ENCODE measurements at regions not wholly inside any gene's neighbourhood (a gene's known extent, or its start where the extent isn't known, plus 50 kb on each side); places are given as distances from the start of the nearest gene placed in this dataset.

DNA sequence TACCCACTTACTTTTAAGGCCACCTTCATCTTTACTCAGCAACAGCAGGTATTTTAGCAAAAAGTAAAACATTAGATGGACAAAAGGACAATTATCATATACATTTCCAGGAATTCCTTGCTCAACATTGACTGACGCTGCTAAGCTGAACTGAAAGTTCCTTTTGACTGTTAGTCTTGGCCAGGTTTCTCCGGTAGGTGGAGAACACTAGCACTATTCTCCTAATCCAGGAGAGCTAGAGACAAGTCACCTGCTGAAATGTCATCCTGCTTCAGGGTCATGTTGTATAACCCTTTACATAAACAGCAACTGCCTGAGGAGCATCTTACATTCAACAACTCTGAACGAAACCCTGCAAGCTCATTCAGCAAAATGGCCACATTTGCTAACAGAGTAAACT lies 109.0 kb upstream of the ESRRG start:
- DNase-seq, result no peak
- H3K4me1 Mint-ChIP-seq, result no peaks in the 10 kb centered on the region
- H3K36me3 Mint-ChIP-seq (ENCODE audit: low read depth), result no peaks in the 10 kb centered on the region
- no peaks in the 10 kb centered on the region for H3K27me3 Mint-ChIP-seq
- no peaks in the 10 kb centered on the region for H3K9me3 ChIP-seq (ENCODE audit: control insufficient read depth, low read length, poor library complexity, severe bottlenecking)
- no peak overlapping the region for H3K4me3 Mint-ChIP-seq
- ATAC-seq, result no peak
- no peak overlapping the region for H3K27ac Mint-ChIP-seq

DNA sequence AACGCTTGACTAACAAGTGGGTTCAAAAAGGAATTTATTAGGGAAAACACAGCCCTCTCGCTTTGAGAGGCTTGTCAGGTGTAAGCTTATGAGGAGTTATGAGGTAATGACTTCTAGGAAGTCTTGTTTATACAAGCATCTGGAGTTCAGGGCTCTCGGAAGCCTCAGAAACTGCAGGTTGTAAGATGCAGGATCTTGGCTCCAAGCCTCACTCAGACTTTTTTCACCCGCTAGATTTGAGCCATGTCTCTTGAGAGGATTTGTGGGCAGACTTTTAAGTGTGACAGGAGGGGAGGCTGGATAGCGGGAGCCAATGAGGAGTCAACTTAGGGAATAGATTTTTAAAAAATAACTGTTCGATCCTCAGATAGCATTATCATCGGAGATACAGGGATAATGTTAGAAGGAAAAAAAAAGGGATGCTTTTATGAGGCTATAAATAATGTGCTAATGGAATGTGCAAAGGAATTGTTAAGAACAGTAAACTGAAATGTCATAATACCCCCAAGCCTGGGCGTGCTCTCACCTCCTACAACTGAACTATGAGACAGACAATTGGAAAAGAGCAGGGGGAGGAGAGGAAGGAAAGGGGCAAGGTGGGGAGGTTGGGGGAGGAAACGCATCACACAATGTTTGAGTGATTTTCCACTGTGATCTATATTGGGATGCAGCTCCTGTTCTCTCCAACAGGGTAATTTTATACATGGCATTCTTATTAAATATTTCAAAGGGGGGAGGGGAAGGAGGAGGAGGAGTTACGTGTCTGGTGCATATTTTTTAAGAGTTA lies 107.4 kb upstream of the ESRRG start:
- H3K9me3 ChIP-seq (ENCODE audit: control insufficient read depth, low read length, poor library complexity, severe bottlenecking), result no peaks in the 10 kb centered on the region
- Mint-ChIP-seq H3K27ac (no peak overlapping the region), H3K4me1 (no peaks in the 10 kb centered on the region), H3K4me3 (no peak overlapping the region), H3K36me3 (ENCODE audit: low read depth) (no peaks in the 10 kb centered on the region), H3K27me3 (no peaks in the 10 kb centered on the region)
- no peak for ATAC-seq
- no peak for DNase-seq

DNA sequence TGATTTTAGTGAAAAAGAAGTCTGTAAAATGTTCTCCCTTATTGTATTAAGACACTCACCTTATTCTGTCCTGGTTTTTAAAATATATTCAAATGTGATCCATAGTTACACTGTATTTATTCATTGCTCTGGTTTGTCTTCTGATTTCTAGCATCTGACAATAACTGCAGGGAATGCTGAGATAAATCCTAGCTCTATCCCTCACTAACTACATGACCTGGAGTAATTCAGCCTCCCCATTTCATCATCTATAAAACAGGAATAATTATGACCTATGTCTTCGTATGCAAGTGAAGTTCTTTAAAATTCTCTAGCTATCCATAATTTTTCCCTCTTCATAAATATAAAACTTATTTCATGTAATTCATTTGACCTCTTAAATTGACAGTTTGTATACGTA lies 104.0 kb upstream of the ESRRG start:
- H3K9me3 ChIP-seq (ENCODE audit: control insufficient read depth, low read length, poor library complexity, severe bottlenecking), result no peaks in the 10 kb centered on the region
- no peak overlapping the region for H3K27ac Mint-ChIP-seq

GRCh38 chr1:216826646-216827045 lies 103.4 kb upstream of the ESRRG start:
- Mint-ChIP-seq H3K27me3 (no peaks in the 10 kb centered on the region), H3K4me3 (no peak overlapping the region), H3K36me3 (ENCODE audit: low read depth) (no peaks in the 10 kb centered on the region), H3K27ac (no peak overlapping the region), H3K4me1 (no peaks in the 10 kb centered on the region)
- no peak for ATAC-seq
- no peaks in the 10 kb centered on the region for H3K9me3 ChIP-seq (ENCODE audit: control insufficient read depth, low read length, poor library complexity, severe bottlenecking)
- DNase-seq, result no peak

More for the DNA sequence above, 104.0 kb upstream of the ESRRG start:
- Mint-ChIP-seq H3K4me1 (no peaks in the 10 kb centered on the region), H3K27me3 (no peaks in the 10 kb centered on the region), H3K4me3 (no peak overlapping the region), H3K36me3 (ENCODE audit: low read depth) (no peaks in the 10 kb centered on the region)
- ATAC-seq (no peak), DNase-seq (no peak)

DNA sequence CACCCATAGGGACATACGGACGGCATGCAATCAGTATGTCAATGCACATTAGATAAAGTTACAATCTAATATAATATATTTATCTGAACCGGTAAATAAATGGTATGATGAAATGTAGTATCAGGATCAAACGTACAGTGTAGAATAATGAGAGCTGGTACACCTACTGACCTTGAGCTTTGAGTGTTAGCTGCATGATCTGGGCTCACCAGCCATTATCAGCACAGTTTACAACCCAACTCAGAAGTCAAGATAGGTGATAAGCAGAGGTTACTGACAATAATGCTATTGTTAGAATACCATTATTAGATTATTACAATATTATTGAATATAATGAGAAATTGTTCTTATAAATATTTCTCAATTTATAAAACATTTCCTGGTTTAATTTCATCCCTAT lies 103.0 kb upstream of the ESRRG start:
- ATAC-seq, result no peak

DNA sequence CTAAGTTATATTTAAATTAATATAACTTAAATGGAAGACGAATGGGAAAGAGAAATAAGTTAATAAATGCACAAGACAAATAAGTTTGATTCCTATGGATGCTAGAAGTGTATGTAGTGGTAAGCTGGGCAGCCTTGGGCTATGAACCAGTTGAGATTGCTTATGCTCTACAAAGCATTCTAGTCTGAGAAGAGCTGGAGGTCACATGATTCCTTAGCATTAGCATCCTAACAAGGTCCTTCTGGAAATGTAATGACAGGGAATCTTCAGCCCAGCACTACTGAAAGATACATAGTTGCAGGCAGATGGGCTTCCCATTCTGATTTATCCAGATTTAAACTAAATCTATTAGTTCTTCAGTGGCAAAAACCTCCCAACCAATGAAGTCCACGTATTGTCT lies 102.3 kb upstream of the ESRRG start:
- no peak for DNase-seq

More for the DNA sequence above, 103.0 kb upstream of the ESRRG start:
- Mint-ChIP-seq H3K36me3 (ENCODE audit: low read depth) (no peaks in the 10 kb centered on the region), H3K4me1 (no peaks in the 10 kb centered on the region), H3K27me3 (no peaks in the 10 kb centered on the region), H3K4me3 (no peak overlapping the region), H3K27ac (no peak overlapping the region)
- DNase-seq, result no peak
- no peaks in the 10 kb centered on the region for H3K9me3 ChIP-seq (ENCODE audit: control insufficient read depth, low read length, poor library complexity, severe bottlenecking)

DNA sequence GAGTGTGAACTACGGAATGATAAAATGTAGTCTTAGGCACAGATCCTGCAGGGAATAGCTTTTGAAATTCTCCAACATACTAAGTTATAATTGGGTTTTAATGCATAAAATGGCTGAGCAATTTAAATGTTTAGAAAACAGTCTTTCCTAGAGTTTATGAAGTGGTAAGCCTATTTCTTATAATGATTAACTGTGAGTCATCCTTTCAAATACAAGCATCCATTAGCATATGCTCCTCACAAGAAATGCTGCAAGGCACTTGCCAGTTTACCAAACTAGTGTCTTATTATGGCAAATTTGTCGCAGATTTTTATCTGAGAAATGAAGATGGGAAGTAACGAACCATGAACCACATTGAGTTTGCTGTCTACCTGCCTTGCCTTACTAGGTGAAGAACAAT lies 101.3 kb upstream of the ESRRG start:
- no peak overlapping the region for H3K27ac Mint-ChIP-seq
- DNase-seq (no peak), ATAC-seq (no peak)
- H3K27me3 Mint-ChIP-seq, result no peaks in the 10 kb centered on the region
- H3K9me3 ChIP-seq (ENCODE audit: control insufficient read depth, low read length, poor library complexity, severe bottlenecking), result no peaks in the 10 kb centered on the region
- no peak overlapping the region for H3K4me3 Mint-ChIP-seq
- H3K36me3 Mint-ChIP-seq (ENCODE audit: low read depth), result no peaks in the 10 kb centered on the region
- no peaks in the 10 kb centered on the region for H3K4me1 Mint-ChIP-seq

More for the DNA sequence above, 102.3 kb upstream of the ESRRG start:
- H3K27me3 Mint-ChIP-seq, result no peaks in the 10 kb centered on the region
- no peaks in the 10 kb centered on the region for H3K9me3 ChIP-seq (ENCODE audit: control insufficient read depth, low read length, poor library complexity, severe bottlenecking)
- no peak overlapping the region for H3K27ac Mint-ChIP-seq
- no peaks in the 10 kb centered on the region for H3K4me1 Mint-ChIP-seq
- H3K4me3 Mint-ChIP-seq, result no peak overlapping the region
- H3K36me3 Mint-ChIP-seq (ENCODE audit: low read depth), result no peaks in the 10 kb centered on the region
- ATAC-seq, result no peak

DNA sequence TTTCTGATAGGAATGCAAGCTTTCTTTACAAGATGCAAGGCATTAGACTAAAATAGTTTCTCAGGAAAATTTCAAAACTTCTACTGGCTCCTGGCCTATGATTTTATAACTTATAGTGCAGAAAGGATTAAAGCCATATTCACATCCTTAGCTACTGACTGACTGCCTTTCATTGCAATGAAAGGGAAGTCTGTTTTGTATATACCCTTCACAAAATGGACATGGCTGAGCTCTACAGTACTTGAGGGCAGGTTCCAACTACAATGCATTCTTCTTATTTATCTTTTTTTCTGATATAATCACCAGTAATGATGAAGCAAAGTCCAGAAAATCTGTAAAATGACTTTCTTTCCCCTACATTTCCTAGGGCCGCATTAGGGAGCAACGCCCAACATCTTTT lies 100.5 kb upstream of the ESRRG start:
- DNase-seq (no peak), ATAC-seq (no peak)
- Mint-ChIP-seq H3K4me3 (no peak overlapping the region), H3K27ac (no peak overlapping the region), H3K27me3 (no peaks in the 10 kb centered on the region), H3K4me1 (no peaks in the 10 kb centered on the region), H3K36me3 (ENCODE audit: low read depth) (no peaks in the 10 kb centered on the region)
- H3K9me3 ChIP-seq (ENCODE audit: control insufficient read depth, low read length, poor library complexity, severe bottlenecking), result no peaks in the 10 kb centered on the region

DNA sequence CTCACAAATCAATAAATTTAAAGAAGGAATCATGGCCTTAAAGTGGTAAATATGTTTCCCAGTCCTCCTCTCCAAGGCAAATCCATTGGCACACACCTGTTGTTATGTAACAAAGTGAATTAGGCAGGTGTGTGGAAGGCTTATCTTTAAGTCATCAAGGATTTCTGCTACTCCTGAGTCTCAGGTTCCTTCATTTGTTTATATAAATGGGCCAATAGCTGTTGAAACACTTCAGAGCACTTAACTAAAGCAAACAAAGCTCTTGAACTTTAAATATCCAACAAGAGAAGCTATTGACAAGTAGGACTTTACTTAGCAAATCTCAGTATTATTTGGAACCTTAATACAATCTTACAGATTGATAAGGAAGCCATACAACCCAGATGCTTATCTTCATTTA lies 99.3 kb upstream of the ESRRG start:
- Mint-ChIP-seq H3K36me3 (ENCODE audit: low read depth) (no peaks in the 10 kb centered on the region), H3K4me3 (no peak overlapping the region), H3K4me1 (no peaks in the 10 kb centered on the region), H3K27ac (no peak overlapping the region), H3K27me3 (no peaks in the 10 kb centered on the region)
- ATAC-seq (no peak), DNase-seq (no peak)
- H3K9me3 ChIP-seq (ENCODE audit: control insufficient read depth, low read length, poor library complexity, severe bottlenecking), result no peaks in the 10 kb centered on the region

DNA sequence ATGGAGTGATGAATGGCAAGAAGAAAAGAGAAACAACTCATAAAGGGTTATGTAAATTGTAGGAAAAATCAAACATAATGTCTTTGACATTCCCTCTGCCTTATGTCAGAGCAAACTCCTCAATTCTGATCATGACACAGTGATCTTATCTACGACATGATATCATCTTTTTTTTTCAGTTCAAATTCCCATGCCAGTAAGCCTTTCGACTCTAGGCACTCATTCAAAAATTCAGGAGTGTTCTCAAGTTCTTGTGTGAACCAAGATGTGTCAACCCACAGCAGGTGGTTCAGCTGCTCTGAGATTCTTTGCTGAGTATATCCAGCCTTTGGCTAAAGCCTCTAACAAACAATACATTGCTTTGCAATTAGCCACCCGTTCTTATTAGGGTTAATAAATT lies 97.1 kb upstream of the ESRRG start:
- H3K9me3 ChIP-seq (ENCODE audit: control insufficient read depth, low read length, poor library complexity, severe bottlenecking), result no peaks in the 10 kb centered on the region
- no peaks in the 10 kb centered on the region for H3K27me3 Mint-ChIP-seq
- DNase-seq, result no peak
- no peak overlapping the region for H3K4me3 Mint-ChIP-seq
- H3K4me1 Mint-ChIP-seq, result no peaks in the 10 kb centered on the region
- H3K27ac Mint-ChIP-seq, result no peak overlapping the region
- no peak for ATAC-seq
- H3K36me3 Mint-ChIP-seq (ENCODE audit: low read depth), result no peaks in the 10 kb centered on the region

GRCh38 chr1:216818284-216818683 lies 95.1 kb upstream of the ESRRG start:
- no peak for ATAC-seq
- Mint-ChIP-seq H3K4me1 (no peaks in the 10 kb centered on the region), H3K27ac (no peak overlapping the region), H3K36me3 (ENCODE audit: low read depth) (no peaks in the 10 kb centered on the region), H3K4me3 (no peak overlapping the region), H3K27me3 (no peaks in the 10 kb centered on the region)
- no peak for DNase-seq
- H3K9me3 ChIP-seq (ENCODE audit: control insufficient read depth, low read length, poor library complexity, severe bottlenecking), result no peaks in the 10 kb centered on the region

- Mint-ChIP-seq H3K27ac (no peak overlapping the region), H3K27me3 (no peaks in the 10 kb centered on the region), H3K4me1 (no peaks in the 10 kb centered on the region), H3K36me3 (ENCODE audit: low read depth) (no peaks in the 10 kb centered on the region), H3K4me3 (no peak overlapping the region)
- DNase-seq, result no peak
- no peaks in the 10 kb centered on the region for H3K9me3 ChIP-seq (ENCODE audit: control insufficient read depth, low read length, poor library complexity, severe bottlenecking)
- no peak for ATAC-seq
Observed at GRCh38 chr1:216815260-216816131, 92.3 kb upstream of the ESRRG start.

- Mint-ChIP-seq H3K4me3 (no peak overlapping the region), H3K27me3 (no peaks in the 10 kb centered on the region), H3K4me1 (no peaks in the 10 kb centered on the region), H3K36me3 (ENCODE audit: low read depth) (no peaks in the 10 kb centered on the region), H3K27ac (no peak overlapping the region)
- ATAC-seq (no peak), DNase-seq (no peak)
- H3K9me3 ChIP-seq (ENCODE audit: control insufficient read depth, low read length, poor library complexity, severe bottlenecking), result no peaks in the 10 kb centered on the region
Observed at GRCh38 chr1:216814576-216815259, 91.5 kb upstream of the ESRRG start.
